ENCODE measurements at regions not wholly inside any gene's neighbourhood (a gene's known extent, or its start where the extent isn't known, plus 50 kb on each side); places are given as distances from the start of the nearest gene placed in this dataset.
"Not testable (repeated sequence)": the region's sequence is repeated elsewhere in the genome, so short reads cannot be mapped to it uniquely, and the experiment has no call there.

- no peak for TF ChIP-seq CTCF (IDR thresholded peaks at IDR 0.05; ENCODE audit: low read depth, low read length, missing control alignments)
- H3K4me3 ChIP-seq (replicated peaks; ENCODE audit: low read depth, low read length), result no peak overlapping the region
- DNase-seq (ENCODE audit: extremely low read depth, low read depth), result no peak
Measured at GRCh38 chr2:150806336-150806735, 318.9 kb upstream of the RND3 start.

GRCh38 chr2:150803689-150804398, 316.4 kb upstream of the RND3 start:
- DNase-seq (ENCODE audit: extremely low read depth, low read depth), result no peak
- TF ChIP-seq CTCF (IDR thresholded peaks at IDR 0.05; ENCODE audit: low read depth, low read length, missing control alignments), result no peak
- H3K4me3 ChIP-seq (replicated peaks; ENCODE audit: low read depth, low read length), result no peak overlapping the region

GRCh38 chr2:150802635-150803034, 315.2 kb upstream of the RND3 start:
- DNase-seq (ENCODE audit: extremely low read depth, low read depth), result no peak
- H3K4me3 ChIP-seq (replicated peaks; ENCODE audit: low read depth, low read length), result no peak overlapping the region
- TF ChIP-seq CTCF (IDR thresholded peaks at IDR 0.05; ENCODE audit: low read depth, low read length, missing control alignments), result no peak

GRCh38 chr2:150796236-150796635, 308.8 kb upstream of the RND3 start:
- H3K4me3 ChIP-seq (replicated peaks; ENCODE audit: low read depth, low read length); DNase-seq (ENCODE audit: extremely low read depth, low read depth): not testable (repeated sequence)

- no peak for TF ChIP-seq CTCF (IDR thresholded peaks at IDR 0.05; ENCODE audit: low read depth, low read length, missing control alignments)
Measured at GRCh38 chr2:150792780-150793300, 305.4 kb upstream of the RND3 start.

GRCh38 chr2:150791567-150791966, 304.1 kb upstream of the RND3 start:
- DNase-seq (ENCODE audit: extremely low read depth, low read depth), result no peak
- TF ChIP-seq CTCF (IDR thresholded peaks at IDR 0.05; ENCODE audit: low read depth, low read length, missing control alignments), result no peak
- no peak overlapping the region for H3K4me3 ChIP-seq (replicated peaks; ENCODE audit: low read depth, low read length)

More at GRCh38 chr2:150792780-150793300, 305.4 kb upstream of the RND3 start:
- DNase-seq (ENCODE audit: extremely low read depth, low read depth), result no peak
- no peak overlapping the region for H3K4me3 ChIP-seq (replicated peaks; ENCODE audit: low read depth, low read length)

GRCh38 chr2:150789376-150789905, 302.0 kb upstream of the RND3 start:
- no peak for DNase-seq (ENCODE audit: extremely low read depth, low read depth)
- TF ChIP-seq CTCF (IDR thresholded peaks at IDR 0.05; ENCODE audit: low read depth, low read length, missing control alignments), result no peak
- H3K4me3 ChIP-seq (replicated peaks; ENCODE audit: low read depth, low read length), result no peak overlapping the region
